ENCODE measurements at regions not wholly inside any gene's neighbourhood (a gene's known extent, or its start where the extent isn't known, plus 50 kb on each side); places are given as distances from the start of the nearest gene placed in this dataset.

DNA sequence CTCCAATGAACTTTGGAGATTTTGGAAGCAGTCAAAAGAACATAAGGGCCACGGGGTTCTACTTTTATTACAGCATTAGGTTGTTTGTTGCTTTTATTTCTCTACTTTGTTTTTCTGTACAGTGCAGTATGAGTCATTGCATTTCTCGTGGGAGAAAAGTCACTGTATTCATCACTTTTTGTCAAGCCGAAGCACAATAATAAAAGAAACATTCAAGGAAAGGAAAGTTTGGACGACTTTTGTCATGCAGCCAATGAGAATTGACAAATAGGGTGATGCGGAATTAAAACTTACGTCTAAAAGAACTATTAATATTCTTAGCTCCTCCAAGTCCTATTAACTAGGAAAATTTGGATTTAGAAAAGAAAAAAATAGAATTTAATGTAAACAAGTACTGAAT lies 209.9 kb downstream of the TMEM182 start:
- TF ChIP-seq POLR2A (IDR thresholded peaks at IDR 0.05; ENCODE audit: low read depth, low read length) (no peak), CTCF (conservative IDR thresholded peaks at IDR 0.05; ENCODE audit: low read depth, low read length) (no peak), FOS (IDR thresholded peaks at IDR 0.05; ENCODE audit: low read depth, low read length) (no peak), CHD1 (IDR thresholded peaks at IDR 0.05; ENCODE audit: low read depth, low read length) (no peak)
